Testis (tissue), 2 donors: ENCODE measurements at regions not wholly inside any gene's neighbourhood (a gene's known extent, or its start where the extent isn't known, plus 50 kb on each side); places are given as distances from the start of the nearest gene placed in this dataset.

Experiments used
- DNase-seq: peaks from one replicate; pipeline ENCODE4 v3.0.0-alpha.2; 2019
- H3K27ac ChIP-seq, 2 donors: fragments of 200-600 bp; sonication (generic); one replicate each; pipeline ENCODE4 v1.5.1; 2019
- H3K27me3 ChIP-seq: fragments of 200-600 bp; sonication (generic); one replicate; pipeline ENCODE4 v1.5.1; 2019
- H3K36me3 ChIP-seq: fragments of 200-600 bp; sonication (generic); one replicate; pipeline ENCODE4 v1.5.1; 2017; ENCODE audit warnings: low read depth; ENCODE audit errors: missing control alignments
- H3K4me1 ChIP-seq: fragments of 200-600 bp; sonication (generic); one replicate; pipeline ENCODE4 v1.5.1; 2019
- H3K4me3 ChIP-seq, 2 donors: fragments of 200-600 bp; sonication (generic); one replicate each; pipeline ENCODE4 v1.5.1; 2017 to 2019
- H3K9me3 ChIP-seq: fragments of 200-600 bp; sonication (generic); one replicate; pipeline ENCODE4 v1.5.1; 2017
- CTCF ChIP-seq, 3 experiments: fragments of 450-650 bp in 2 of 3; fragments of 200-600 bp in 1 of 3; sonication (generic) in 1 of 3; IDR thresholded peaks; one replicate each; pipeline ENCODE4 v1.5.1; 2016 to 2019; ENCODE audit warnings: antibody characterized with exemption in 3 of 3, mild to moderate bottlenecking in 2 of 3, moderate library complexity in 1 of 3
- POLR2A ChIP-seq: fragments of 450-650 bp; IDR thresholded peaks from one replicate; pipeline ENCODE4 v1.6.1; 2017; ENCODE audit warnings: antibody characterized with exemption, mild to moderate bottlenecking, moderate library complexity
- WGBS, 2 donors: methylation state at CpG; one replicate each; pipeline ENCODE4 v1.1.5; 2018; 5-methylcytosine and 5-hydroxymethylcytosine counted together
- intact Hi-C: fragments of 100-400 bp; cut with DNase I; formaldehyde crosslinking; loops from one replicate; pipeline ENCODE4 v1.15.1; 2023; ENCODE audit warnings: low total_unique reads

GRCh38 chr3:110894574-110894973, 177.0 kb upstream of the NECTIN3 start:
- intact Hi-C loops: no loop called here
- H3K4me1 ChIP-seq: peaks cover 3% of the 10 kb centered on the region
- H3K36me3 ChIP-seq: no peaks in the 10 kb centered on the region
- TF ChIP-seq POLR2A: no peak
- TF ChIP-seq CTCF (IDR thresholded peaks at IDR 0.05): no peak
- WGBS, 2 donors: 92 to 96% methylated on average over 2 of the region's 2 CpGs
- H3K27ac ChIP-seq: no peak overlapping the region
- no peaks in the 10 kb centered on the region for H3K27me3 ChIP-seq
- no peaks in the 10 kb centered on the region for H3K9me3 ChIP-seq
- no peak overlapping the region for H3K4me3 ChIP-seq
- DNase-seq: no peak

- Histone ChIP-seq H3K4me3 (no peak overlapping the region), H3K27ac (no peak overlapping the region), H3K36me3 (no peaks in the 10 kb centered on the region), H3K27me3 (no peaks in the 10 kb centered on the region), H3K9me3 (no peaks in the 10 kb centered on the region), H3K4me1 (peaks cover 3% of the 10 kb centered on the region)
- 92 to 94% methylated on average over 1 of the region's 1 CpG for WGBS, 2 donors
- intact Hi-C loops: no loop called here
- DNase-seq: no peak
- TF ChIP-seq POLR2A (no peak), CTCF (IDR thresholded peaks at IDR 0.05) (no peak)
These were observed 176.6 kb upstream of the NECTIN3 start for GRCh38 chr3:110895054-110895453.

- H3K4me1 ChIP-seq: peaks cover 3% of the 10 kb centered on the region
- H3K9me3 ChIP-seq: no peaks in the 10 kb centered on the region
- intact Hi-C loops: no loop called here
- TF ChIP-seq CTCF (IDR thresholded peaks at IDR 0.05) (no peak), POLR2A (no peak)
- WGBS, 2 donors: 91 to 100% methylated on average over 2 of the region's 2 CpGs
- H3K27me3 ChIP-seq: no peaks in the 10 kb centered on the region
- no peak overlapping the region for H3K27ac ChIP-seq
- no peak for DNase-seq
- H3K4me3 ChIP-seq: no peak overlapping the region
- no peaks in the 10 kb centered on the region for H3K36me3 ChIP-seq
These were observed 174.6 kb upstream of the NECTIN3 start for GRCh38 chr3:110897046-110897445.

- intact Hi-C loops: no loop called here
- Histone ChIP-seq H3K27ac (no peak overlapping the region), H3K4me3 (no peak overlapping the region), H3K36me3 (no peaks in the 10 kb centered on the region), H3K27me3 (no peaks in the 10 kb centered on the region), H3K4me1 (peaks cover 3% of the 10 kb centered on the region), H3K9me3 (no peaks in the 10 kb centered on the region)
- DNase-seq: no peak
- no peak for TF ChIP-seq CTCF (IDR thresholded peaks at IDR 0.05)
- no peak for TF ChIP-seq POLR2A
These were observed 171.0 kb upstream of the NECTIN3 start for GRCh38 chr3:110900576-110900975.

GRCh38 chr3:110901536-110901935, 170.1 kb upstream of the NECTIN3 start:
- no peaks in the 10 kb centered on the region for H3K9me3 ChIP-seq
- H3K27me3 ChIP-seq: no peaks in the 10 kb centered on the region
- H3K4me3 ChIP-seq: no peak overlapping the region
- H3K36me3 ChIP-seq: no peaks in the 10 kb centered on the region
- TF ChIP-seq POLR2A: no peak
- no peak for TF ChIP-seq CTCF (IDR thresholded peaks at IDR 0.05)
- 94 to 100% methylated on average over 1 of the region's 1 CpG for WGBS, 2 donors
- H3K27ac ChIP-seq: no peak overlapping the region
- H3K4me1 ChIP-seq: no peaks in the 10 kb centered on the region
- intact Hi-C loops: no loop called here
- no peak for DNase-seq
